Hepatocyte (in vitro differentiated cells): ENCODE measurements at regions not wholly inside any gene's neighbourhood (a gene's known extent, or its start where the extent isn't known, plus 50 kb on each side); places are given as distances from the start of the nearest gene placed in this dataset.

ENCODE experiments used
- CTCF ChIP-seq: fragments of 200-600 bp; sonication (generic); IDR thresholded peaks from 2 replicates; pipeline ENCODE4 v1.5.1; 2016; ENCODE audit warnings: antibody characterized with exemption, mild to moderate bottlenecking; ENCODE audit not compliant: poor library complexity
- EZH2 ChIP-seq: fragments of 200-600 bp; sonication (generic); IDR thresholded peaks from 2 replicates; pipeline ENCODE4 v1.6.1; 2016; ENCODE audit warnings: antibody characterized with exemption, mild to moderate bottlenecking, borderline replicate concordance
- EZH2phosphoT487 ChIP-seq: fragments of 200-600 bp; sonication (generic); IDR thresholded peaks from one replicate; pipeline ENCODE4 v1.6.1; 2018; ENCODE audit warnings: antibody characterized with exemption, mild to moderate bottlenecking, low read depth, moderate library complexity; ENCODE audit not compliant: unreplicated experiment, severe bottlenecking

GRCh38 chr10:21388589-21388988, 136.9 kb downstream of the SKIDA1 start:
- no peak for TF ChIP-seq CTCF
- TF ChIP-seq EZH2: no peak
- TF ChIP-seq EZH2phosphoT487: no peak
